GM23338 (cell line): ENCODE measurements at regions not wholly inside any gene's neighbourhood (a gene's known extent, or its start where the extent isn't known, plus 50 kb on each side); places are given as distances from the start of the nearest gene placed in this dataset.

Source experiments
- ATAC-seq: fragments of 200-7000 bp; cut with Tn5 transposase; 3 replicates; pipeline ENCODE4 v1.9.1; 2020
- DNase-seq: peaks from one replicate; pipeline ENCODE4 v3.0.0-alpha.2; 2015; ENCODE audit warnings: low spot score
- H2AFZ ChIP-seq: fragments of 200-600 bp; sonication (generic); 2 replicates; pipeline ENCODE4 v1.8.0; 2016; ENCODE audit warnings: antibody characterized with exemption, mild to moderate bottlenecking, moderate library complexity
- H3F3A ChIP-seq: fragments of 200-600 bp; sonication (generic); replicated peaks from 2 replicates; pipeline ENCODE4 v1.8.0; 2017; ENCODE audit warnings: antibody characterized with exemption, mixed run types, low read depth
- H3K27ac ChIP-seq: fragments of 200-600 bp; sonication (generic); 2 replicates; pipeline ENCODE4 v1.6.1; 2016; ENCODE audit warnings: low read depth
- H3K27me3 ChIP-seq: fragments of 200-600 bp; sonication (generic); 2 replicates; pipeline ENCODE4 v1.8.0; 2016; ENCODE audit warnings: mild to moderate bottlenecking, mixed run types, moderate library complexity; ENCODE audit not compliant: insufficient read depth
- H3K36me3 ChIP-seq: fragments of 200-600 bp; sonication (generic); 2 replicates; pipeline ENCODE4 v1.8.0; 2016; ENCODE audit warnings: mild to moderate bottlenecking; ENCODE audit not compliant: insufficient read depth
- H3K4me1 ChIP-seq: fragments of 200-600 bp; sonication (generic); 2 replicates; pipeline ENCODE4 v1.8.0; 2016; ENCODE audit warnings: mild to moderate bottlenecking, moderate library complexity; ENCODE audit not compliant: insufficient read depth
- H3K4me2 ChIP-seq: fragments of 200-600 bp; sonication (generic); 2 replicates; pipeline ENCODE4 v1.7.1; 2017; ENCODE audit warnings: mixed run types
- H3K4me3 ChIP-seq: fragments of 200-600 bp; sonication (generic); 2 replicates; pipeline ENCODE4 v1.6.1; 2016; ENCODE audit warnings: mixed run types
- H3K79me2 ChIP-seq: fragments of 200-600 bp; sonication (generic); replicated peaks from 2 replicates; pipeline ENCODE4 v1.8.0; 2017; ENCODE audit warnings: mild to moderate bottlenecking; ENCODE audit not compliant: insufficient read depth
- H3K9me2 ChIP-seq: fragments of 200-600 bp; sonication (generic); 2 replicates; pipeline ENCODE4 v1.8.0; 2017; ENCODE audit not compliant: insufficient read depth
- H4K20me1 ChIP-seq: fragments of 200-600 bp; sonication (generic); replicated peaks from 2 replicates; pipeline ENCODE4 v1.8.0; 2017; ENCODE audit warnings: mild to moderate bottlenecking; ENCODE audit not compliant: insufficient read depth
- H3K27ac Mint-ChIP-seq: 2 replicates; pipeline ENCODE4 v1.8.0; 2020; ENCODE audit warnings: inconsistent platforms, mild to moderate bottlenecking, moderate library complexity, mixed read lengths
- H3K27me3 Mint-ChIP-seq: 3 replicates; pipeline ENCODE4 v1.8.0; 2022; ENCODE audit warnings: low read depth, mild to moderate bottlenecking, moderate library complexity, mixed read lengths, inconsistent platforms; ENCODE audit not compliant: insufficient read depth, poor library complexity
- H3K36me3 Mint-ChIP-seq: 3 replicates; pipeline ENCODE4 v1.8.0; 2021; ENCODE audit warnings: low read depth, mild to moderate bottlenecking, inconsistent platforms, moderate library complexity, mixed read lengths
- H3K4me1 Mint-ChIP-seq: 3 replicates; pipeline ENCODE4 v1.8.0; 2020; ENCODE audit warnings: mild to moderate bottlenecking, inconsistent platforms, mixed read lengths
- H3K4me3 Mint-ChIP-seq: 3 replicates; pipeline ENCODE4 v1.8.0; 2021; ENCODE audit warnings: moderate library complexity, mild to moderate bottlenecking, inconsistent platforms, mixed read lengths
- H3K9me3 Mint-ChIP-seq: 3 replicates; pipeline ENCODE4 v1.8.0; 2020; ENCODE audit warnings: moderate library complexity, mild to moderate bottlenecking, inconsistent platforms, mixed read lengths
- CREB1 ChIP-seq: fragments of 250-450 bp; sonication (Bioruptor Pico); IDR thresholded peaks from 2 replicates; pipeline ENCODE4 v1.5.0; 2020; ENCODE audit warnings: low read depth, mild to moderate bottlenecking, moderate library complexity
- CTCF ChIP-seq, 2 experiments: fragments of 200-600 bp in 1 of 2; sonication (generic) in 1 of 2; conservative IDR thresholded peaks; 2 replicates each; pipeline versions ENCODE4 v1.5.1 to v1.6.1; 2016 to 2017; ENCODE audit warnings: antibody characterized with exemption in 2 of 2, low read depth in 2 of 2, mild to moderate bottlenecking in 2 of 2, moderate library complexity in 1 of 2
- ETS1 ChIP-seq: IDR thresholded peaks from 2 replicates; pipeline ENCODE4 v1.6.1; 2016; ENCODE audit warnings: antibody characterized with exemption
- EZH2 ChIP-seq: fragments of 200-600 bp; sonication (generic); IDR thresholded peaks from one replicate; pipeline ENCODE4 v1.8.0; 2017; ENCODE audit warnings: antibody characterized with exemption, mild to moderate bottlenecking, low read depth; ENCODE audit not compliant: unreplicated experiment
- EZH2phosphoT487 ChIP-seq: fragments of 200-600 bp; sonication (generic); IDR thresholded peaks from one replicate; pipeline ENCODE4 v1.8.1; 2018; ENCODE audit warnings: antibody characterized with exemption; ENCODE audit not compliant: unreplicated experiment
- JUNB ChIP-seq: IDR thresholded peaks from one replicate; pipeline ENCODE4 v1.6.1; 2016; ENCODE audit warnings: antibody characterized with exemption; ENCODE audit not compliant: unreplicated experiment
- NANOG ChIP-seq: IDR thresholded peaks from 2 replicates; pipeline ENCODE4 v1.6.1; 2016; ENCODE audit warnings: antibody characterized with exemption, borderline replicate concordance
- POLR2AphosphoS5 ChIP-seq: IDR thresholded peaks from 2 replicates; pipeline ENCODE4 v1.6.1; 2016; ENCODE audit warnings: antibody characterized with exemption, low read depth
- REST ChIP-seq: IDR thresholded peaks from one replicate; pipeline ENCODE4 v1.6.1; 2018; ENCODE audit warnings: antibody characterized with exemption; ENCODE audit not compliant: unreplicated experiment
- STAT1 ChIP-seq: IDR thresholded peaks from one replicate; pipeline ENCODE4 v1.6.1; 2016; ENCODE audit warnings: antibody characterized with exemption; ENCODE audit not compliant: unreplicated experiment
- ZNF114 ChIP-seq: fragments of 250-450 bp; sonication (Bioruptor Pico); IDR thresholded peaks from 2 replicates; pipeline ENCODE4 v1.5.0; 2020; ENCODE audit warnings: mild to moderate bottlenecking, moderate library complexity
- ZNF331 ChIP-seq: fragments of 250-450 bp; sonication (Bioruptor Pico); IDR thresholded peaks from 2 replicates; pipeline ENCODE4 v1.5.0; 2020; ENCODE audit warnings: low read depth, mild to moderate bottlenecking, moderate library complexity
- TF ChIP-seq, protein P1 (sequence below): fragments of 250-450 bp; sonication (Bioruptor Pico); IDR thresholded peaks from 2 replicates; pipeline ENCODE4 v1.5.0; 2020; ENCODE audit warnings: mild to moderate bottlenecking, moderate library complexity

- DNase-seq = no peak
- H3K4me1 ChIP-seq = peaks cover 4% of the 10 kb centered on the region; the same call in 1 of the 2 replicates
- no peak overlapping the region for H3K4me3 ChIP-seq
- H3K36me3 ChIP-seq = no peaks in the 10 kb centered on the region
- no peak overlapping the region for H3K4me2 ChIP-seq
- H3K27ac ChIP-seq = no peak overlapping the region
- TF ChIP-seq EZH2 (no peak), CTCF (conservative IDR thresholded peaks at IDR 0.05; ENCODE audit: low read depth in 2 of 2) (no peak), ETS1 (no peak), JUNB (no peak), POLR2AphosphoS5 (no peak), REST (no peak), EZH2phosphoT487 (no peak), ZNF114 (CRISPR knock-in tag) (no peak), ZNF331 (CRISPR knock-in tag) (no peak), NANOG (no peak), CREB1 (CRISPR knock-in tag) (no peak), STAT1 (no peak)
- TF ChIP-seq, protein P1, sequence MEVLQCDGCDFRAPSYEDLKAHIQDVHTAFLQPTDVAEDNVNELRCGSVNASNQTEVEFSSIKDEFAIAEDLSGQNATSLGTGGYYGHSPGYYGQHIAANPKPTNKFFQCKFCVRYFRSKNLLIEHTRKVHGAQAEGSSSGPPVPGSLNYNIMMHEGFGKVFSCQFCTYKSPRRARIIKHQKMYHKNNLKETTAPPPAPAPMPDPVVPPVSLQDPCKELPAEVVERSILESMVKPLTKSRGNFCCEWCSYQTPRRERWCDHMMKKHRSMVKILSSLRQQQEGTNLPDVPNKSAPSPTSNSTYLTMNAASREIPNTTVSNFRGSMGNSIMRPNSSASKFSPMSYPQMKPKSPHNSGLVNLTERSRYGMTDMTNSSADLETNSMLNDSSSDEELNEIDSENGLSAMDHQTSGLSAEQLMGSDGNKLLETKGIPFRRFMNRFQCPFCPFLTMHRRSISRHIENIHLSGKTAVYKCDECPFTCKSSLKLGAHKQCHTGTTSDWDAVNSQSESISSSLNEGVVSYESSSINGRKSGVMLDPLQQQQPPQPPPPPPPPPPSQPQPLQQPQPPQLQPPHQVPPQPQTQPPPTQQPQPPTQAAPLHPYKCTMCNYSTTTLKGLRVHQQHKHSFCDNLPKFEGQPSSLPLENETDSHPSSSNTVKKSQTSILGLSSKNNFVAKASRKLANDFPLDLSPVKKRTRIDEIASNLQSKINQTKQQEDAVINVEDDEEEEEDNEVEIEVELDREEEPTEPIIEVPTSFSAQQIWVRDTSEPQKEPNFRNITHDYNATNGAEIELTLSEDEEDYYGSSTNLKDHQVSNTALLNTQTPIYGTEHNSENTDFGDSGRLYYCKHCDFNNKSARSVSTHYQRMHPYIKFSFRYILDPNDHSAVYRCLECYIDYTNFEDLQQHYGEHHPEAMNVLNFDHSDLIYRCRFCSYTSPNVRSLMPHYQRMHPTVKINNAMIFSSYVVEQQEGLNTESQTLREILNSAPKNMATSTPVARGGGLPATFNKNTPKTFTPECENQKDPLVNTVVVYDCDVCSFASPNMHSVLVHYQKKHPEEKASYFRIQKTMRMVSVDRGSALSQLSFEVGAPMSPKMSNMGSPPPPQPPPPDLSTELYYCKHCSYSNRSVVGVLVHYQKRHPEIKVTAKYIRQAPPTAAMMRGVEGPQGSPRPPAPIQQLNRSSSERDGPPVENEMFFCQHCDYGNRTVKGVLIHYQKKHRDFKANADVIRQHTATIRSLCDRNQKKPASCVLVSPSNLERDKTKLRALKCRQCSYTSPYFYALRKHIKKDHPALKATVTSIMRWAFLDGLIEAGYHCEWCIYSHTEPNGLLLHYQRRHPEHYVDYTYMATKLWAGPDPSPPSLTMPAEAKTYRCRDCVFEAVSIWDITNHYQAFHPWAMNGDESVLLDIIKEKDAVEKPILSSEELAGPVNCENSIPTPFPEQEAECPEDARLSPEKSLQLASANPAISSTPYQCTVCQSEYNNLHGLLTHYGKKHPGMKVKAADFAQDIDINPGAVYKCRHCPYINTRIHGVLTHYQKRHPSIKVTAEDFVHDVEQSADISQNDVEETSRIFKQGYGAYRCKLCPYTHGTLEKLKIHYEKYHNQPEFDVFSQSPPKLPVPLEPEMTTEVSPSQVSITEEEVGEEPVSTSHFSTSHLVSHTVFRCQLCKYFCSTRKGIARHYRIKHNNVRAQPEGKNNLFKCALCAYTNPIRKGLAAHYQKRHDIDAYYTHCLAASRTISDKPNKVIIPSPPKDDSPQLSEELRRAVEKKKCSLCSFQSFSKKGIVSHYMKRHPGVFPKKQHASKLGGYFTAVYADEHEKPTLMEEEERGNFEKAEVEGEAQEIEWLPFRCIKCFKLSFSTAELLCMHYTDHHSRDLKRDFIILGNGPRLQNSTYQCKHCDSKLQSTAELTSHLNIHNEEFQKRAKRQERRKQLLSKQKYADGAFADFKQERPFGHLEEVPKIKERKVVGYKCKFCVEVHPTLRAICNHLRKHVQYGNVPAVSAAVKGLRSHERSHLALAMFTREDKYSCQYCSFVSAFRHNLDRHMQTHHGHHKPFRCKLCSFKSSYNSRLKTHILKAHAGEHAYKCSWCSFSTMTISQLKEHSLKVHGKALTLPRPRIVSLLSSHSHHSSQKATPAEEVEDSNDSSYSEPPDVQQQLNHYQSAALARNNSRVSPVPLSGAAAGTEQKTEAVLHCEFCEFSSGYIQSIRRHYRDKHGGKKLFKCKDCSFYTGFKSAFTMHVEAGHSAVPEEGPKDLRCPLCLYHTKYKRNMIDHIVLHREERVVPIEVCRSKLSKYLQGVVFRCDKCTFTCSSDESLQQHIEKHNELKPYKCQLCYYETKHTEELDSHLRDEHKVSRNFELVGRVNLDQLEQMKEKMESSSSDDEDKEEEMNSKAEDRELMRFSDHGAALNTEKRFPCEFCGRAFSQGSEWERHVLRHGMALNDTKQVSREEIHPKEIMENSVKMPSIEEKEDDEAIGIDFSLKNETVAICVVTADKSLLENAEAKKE (CRISPR knock-in tag) = no peak
- Mint-ChIP-seq H3K27ac (no peak overlapping the region), H3K4me3 (no peak overlapping the region), H3K4me1 (peaks cover 3% of the 10 kb centered on the region; the same call in 1 of the 3 replicates), H3K27me3 (no peaks in the 10 kb centered on the region), H3K9me3 (peaks cover 1% of the 10 kb centered on the region), H3K36me3 (peaks cover under 1% of the 10 kb centered on the region)
- H3K9me2 ChIP-seq = 0 out of 2 replicates have a peak, but pooled peaks cover 3% of the 10 kb centered on the region
- H3K27me3 ChIP-seq = no peaks in the 10 kb centered on the region
- H4K20me1 ChIP-seq = no peaks in the 10 kb centered on the region
- H2AFZ ChIP-seq = no peak overlapping the region
- H3F3A ChIP-seq = no peaks in the 10 kb centered on the region
- H3K79me2 ChIP-seq = no peaks in the 10 kb centered on the region
- no peak for ATAC-seq
Measured at GRCh38 chr4:133777661-133778060, 423.9 kb downstream of the PABPC4L start.
